ENCODE measurements at regions not wholly inside any gene's neighbourhood (a gene's known extent, or its start where the extent isn't known, plus 50 kb on each side); places are given as distances from the start of the nearest gene placed in this dataset.
"Not testable (repeated sequence)": the region's sequence is repeated elsewhere in the genome, so short reads cannot be mapped to it uniquely, and the experiment has no call there.

DNA sequence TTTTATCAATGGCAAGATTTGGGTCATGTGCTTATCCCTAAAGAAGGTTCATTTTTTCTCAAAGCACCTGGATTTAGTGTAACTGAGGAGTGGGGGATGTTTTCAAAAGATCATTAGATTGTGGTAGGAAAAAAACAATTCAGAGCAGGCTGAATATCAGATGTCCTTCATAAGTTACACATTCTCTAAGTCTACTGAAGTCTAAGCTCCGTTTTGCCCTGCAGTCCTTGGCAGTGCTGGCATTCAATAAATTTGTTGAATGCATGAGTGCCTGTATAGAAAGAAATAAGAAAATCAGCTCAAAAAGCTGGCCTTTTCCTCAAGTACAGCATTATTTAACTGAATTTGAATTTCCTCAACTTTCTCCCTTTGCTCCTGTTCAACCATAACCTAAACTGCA, 819.0 kb upstream of the GRM7 start:
- FAIRE-seq: no peak

DNA sequence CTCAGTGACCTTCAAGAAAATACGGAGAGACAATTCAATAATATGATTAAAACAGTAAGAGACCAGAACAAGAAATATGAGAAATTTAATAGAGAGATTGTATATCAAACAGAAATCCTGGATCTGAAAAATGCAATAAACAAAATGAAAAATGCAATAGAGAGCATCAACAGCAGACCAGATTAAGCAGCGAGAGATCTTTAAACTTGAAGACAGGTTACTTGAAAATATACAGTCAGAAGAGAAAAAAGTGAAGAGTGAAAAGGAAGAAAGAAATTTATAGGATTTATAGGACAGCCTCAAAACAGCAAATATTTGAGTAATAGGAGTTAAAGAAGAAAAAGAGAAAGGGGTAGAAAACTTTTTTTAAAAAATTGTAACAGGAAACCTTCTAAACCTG, 813.9 kb upstream of the GRM7 start:
- no peak for FAIRE-seq

DNA sequence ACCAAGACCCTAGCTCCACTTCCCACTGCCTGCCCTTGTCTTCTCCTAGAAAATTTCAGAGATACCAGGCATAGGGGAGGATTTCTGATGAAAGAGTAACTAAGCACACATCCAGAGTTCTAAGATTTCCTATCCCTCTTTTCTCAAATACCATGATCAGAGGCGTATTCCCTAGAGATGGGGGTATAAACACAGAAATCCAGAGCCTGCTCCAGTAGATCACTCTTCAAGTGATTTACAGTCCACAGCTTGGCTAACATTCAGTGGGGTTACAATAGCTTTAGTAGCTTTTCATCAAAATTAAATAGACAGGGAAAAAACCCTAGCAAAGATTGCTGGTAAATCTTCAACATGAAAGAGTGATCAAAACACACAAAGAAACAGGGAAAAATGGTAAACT, 800.7 kb upstream of the GRM7 start:
- no peak for FAIRE-seq

DNA sequence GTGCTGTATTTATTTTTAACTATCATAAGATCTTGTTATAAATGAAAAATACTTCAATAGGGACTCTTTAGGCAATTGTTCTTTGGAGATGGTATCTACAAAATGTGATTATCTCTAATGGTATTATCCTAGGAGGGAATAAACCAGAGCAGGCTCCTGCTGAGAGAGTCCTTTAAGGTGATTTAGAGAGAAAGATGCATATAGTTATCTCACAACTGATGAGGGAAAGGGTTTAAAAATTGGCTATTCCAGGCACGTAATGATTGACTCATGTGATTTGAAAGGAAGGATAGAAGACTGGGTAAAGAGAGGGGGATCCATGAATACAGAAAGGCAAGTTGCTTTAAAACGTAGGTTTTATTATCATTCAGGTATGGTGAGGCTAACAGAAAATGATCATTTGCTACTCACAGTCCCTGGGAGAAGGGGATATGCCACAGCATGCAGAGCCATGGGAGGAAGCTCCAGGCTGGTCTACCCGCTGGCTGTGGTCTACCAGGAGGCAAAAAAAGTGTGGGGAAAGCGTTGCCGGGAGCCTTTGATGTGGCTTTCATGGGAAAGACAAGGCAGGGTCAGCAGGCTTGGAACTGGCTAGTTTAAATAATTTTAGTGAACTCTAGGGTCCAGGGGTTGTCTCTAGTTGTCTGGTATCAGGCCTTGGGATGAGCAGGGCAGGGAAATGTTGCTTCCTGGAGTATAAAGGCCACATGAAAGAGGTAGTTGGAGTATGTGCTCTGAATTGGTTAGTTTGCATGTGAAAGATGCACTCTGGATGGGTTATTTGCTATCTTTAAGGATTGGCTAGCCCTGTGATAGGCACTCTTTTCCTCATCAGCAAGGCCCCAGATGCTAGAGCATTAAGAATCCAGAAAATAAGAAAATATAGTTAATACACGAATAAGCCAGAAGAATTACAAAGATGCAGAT, 798.4 kb upstream of the GRM7 start:
- FAIRE-seq: no peak

DNA sequence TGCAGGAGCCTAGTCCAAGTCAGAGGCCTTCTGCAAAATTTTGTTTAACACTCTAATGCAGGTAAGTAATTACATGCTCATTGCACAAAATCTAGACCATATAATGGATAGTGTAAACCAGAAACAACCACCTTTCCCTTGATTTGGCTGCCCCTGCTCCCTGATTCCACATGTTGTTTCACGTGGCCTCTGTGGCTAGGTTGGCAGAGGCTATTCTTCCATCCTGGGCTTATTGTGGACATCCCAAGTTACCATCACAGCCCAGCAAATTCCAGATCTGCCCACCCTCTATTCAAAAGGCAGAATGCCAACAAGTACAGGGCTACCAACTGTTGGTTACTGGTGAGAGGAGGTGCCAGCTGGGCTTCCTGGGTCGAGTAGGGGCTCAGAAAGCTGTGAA, 794.5 kb upstream of the GRM7 start:
- no peak for FAIRE-seq

DNA sequence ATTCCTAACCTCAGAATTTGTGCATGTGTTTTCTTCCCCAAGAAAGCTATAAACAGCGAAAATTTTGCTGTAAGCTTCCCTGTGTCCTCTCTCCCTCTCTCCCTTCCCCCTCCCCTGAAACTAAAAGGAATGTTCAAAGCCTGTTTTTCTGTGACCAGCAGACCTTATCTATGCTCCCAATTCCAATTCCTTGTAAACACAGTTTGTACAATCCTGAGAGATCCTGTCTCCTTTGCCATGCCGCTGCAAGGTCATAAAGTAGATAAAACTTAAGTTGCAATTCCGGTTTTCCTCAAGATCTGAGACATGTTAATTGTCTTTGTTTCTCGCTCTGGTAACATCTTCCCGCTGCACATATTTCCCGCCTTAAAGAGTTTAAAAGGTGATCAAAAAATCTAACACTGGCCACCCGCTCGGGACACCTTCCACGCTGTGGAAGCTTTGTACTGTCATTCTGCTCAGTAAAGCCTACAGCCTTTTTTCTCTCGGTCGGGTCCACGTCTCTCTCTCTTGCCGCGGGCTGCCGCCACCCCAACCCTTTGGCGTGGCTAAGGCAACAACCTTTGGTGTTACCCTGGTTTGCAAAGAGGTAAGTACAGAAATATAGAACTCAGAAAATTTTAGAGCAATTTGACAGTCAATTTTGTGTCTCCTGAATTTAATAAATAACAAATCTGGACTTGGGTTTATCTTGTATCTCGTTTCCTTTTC, 793.9 kb upstream of the GRM7 start:
- not testable (repeated sequence) for FAIRE-seq

DNA sequence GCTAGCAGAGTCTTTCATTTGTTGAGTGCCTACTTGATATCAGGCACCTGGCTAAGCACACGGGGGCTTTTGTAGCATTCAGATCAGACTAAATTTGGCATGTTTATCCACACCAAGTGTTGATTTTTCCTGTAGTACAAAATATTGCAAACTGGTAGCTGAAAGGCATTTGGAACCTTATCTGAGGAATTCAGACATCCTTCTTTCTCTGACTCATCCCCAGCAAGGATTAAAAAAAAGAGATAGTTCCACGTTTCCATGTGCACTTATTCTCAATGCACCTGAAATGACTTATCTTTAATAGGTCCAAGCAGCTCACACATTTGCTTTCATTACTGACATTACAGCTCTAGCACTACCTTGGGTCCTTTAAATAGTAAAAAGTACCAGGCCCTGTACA, 786.0 kb upstream of the GRM7 start:
- FAIRE-seq: no peak

DNA sequence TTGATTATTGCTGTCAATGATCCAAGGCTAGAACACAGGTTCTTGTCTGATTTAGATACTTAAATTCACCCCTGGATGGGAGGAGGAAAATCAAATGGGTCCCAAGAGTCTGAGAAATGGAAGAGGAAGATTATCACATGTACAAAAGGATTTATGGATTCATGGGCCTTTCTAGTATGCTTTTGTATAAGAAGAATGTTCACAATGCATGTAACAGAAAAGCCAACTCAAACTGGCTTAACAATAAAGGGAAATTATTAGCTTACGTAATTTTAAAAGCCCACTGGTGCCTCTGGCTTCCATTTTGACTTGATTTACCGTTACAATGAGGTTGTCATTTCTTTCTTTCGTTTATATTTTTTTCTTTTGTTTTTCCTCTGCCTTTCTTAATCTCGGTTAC, 782.5 kb upstream of the GRM7 start:
- FAIRE-seq: no peak

DNA sequence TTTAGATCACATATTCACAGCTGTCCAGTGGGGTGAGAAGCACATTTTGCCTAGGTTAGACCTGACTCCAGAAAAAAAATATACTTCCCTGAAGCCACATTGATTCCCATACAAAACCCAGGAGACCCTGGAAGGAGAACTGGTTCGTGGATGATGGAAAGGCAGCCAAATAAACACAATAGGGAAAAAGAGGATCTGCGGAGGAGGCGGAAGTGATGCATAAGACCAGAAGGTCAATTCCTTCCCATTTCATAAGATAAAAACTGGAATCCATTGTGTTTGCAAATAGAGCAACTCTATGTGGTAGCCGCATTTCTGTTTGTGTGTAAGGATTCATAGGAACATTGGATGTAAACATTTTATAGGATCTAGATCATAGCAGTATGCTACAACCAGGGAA, 781.9 kb upstream of the GRM7 start:
- FAIRE-seq: no peak

DNA sequence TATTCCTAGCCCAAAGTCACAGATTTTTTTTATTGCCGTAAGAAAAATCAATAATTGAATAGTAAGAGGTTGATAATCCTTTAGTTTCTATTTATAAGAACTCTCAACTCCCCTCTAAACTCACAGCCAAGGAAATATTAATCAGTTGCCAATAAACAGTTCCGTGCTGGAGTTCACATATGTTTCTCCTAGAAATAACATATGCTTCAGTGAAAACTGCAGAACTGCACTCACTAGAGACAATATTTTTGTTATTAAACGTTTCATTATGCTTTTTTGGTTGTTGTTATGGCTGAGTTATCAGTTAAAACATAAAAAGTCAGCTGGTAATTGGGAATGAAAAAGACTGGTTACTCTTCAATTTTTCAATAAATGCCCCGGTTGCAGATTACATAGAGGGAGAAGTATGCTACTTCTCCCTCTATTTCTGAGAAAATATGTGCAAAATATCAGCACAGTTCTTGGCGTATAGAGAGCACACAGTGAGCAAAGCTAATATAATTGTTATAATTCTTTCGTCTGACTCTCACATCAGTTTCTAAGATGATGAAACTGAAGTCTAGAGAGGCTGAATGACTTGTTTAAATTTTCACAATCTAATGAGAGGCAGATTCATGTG, 781.2 kb upstream of the GRM7 start:
- no peak for FAIRE-seq

DNA sequence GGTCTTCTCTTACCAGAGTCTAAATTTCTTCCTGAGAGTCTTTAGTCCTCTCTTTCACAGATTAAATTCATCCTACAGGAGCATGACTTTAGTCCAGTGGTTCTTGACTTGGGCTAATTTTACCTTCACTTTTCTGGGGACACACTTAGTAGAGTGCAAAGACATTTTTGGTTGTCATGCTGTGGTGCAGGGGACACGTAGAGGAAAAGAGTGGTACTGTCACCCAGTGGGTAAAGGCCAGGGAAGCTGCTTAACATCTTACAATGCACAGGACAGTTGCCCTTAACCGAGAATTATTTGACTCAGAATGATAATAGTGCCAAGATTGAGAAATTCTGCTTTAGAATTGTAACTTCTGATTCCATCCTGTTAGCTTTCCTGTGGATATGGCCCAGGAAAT, 772.5 kb upstream of the GRM7 start:
- no peak for FAIRE-seq

DNA sequence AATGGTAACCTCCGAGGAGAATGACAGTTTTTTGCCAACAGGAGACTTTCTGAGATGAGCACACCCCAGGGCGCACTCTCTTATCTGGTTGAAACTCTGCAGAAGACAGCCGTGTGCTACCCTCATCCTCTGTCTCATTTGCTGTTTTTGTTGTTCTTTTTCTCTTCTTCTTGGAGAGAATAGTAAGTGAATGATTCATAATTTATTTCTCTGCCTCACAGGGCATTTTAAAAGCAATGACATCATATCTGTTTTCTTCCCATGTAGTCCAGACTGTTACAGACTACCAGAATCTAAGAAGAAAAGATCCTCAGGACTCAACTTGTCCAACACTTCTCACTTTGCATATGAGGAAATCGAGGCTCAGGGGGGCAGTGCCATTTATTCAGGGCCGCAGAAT, 771.1 kb upstream of the GRM7 start:
- FAIRE-seq: no peak

DNA sequence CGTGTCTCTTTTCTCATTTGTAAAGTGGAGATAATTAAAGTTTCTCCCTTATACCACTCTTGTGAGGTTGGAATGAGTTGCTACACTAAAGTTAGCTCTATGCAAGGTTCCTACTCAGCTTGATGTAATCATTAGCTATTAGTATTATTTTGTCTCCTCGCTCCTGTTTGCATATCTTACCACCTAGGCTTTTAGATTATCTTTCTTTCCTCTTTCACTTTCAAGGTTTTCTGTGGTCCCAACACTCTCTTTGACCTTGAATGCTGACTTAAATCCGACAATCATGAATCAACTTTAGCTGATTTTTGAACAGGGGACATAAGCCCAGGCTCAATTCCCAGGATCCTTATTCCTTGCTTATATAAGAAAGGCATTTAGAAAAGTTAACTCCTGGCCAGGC, 769.7 kb upstream of the GRM7 start:
- FAIRE-seq: no peak

DNA sequence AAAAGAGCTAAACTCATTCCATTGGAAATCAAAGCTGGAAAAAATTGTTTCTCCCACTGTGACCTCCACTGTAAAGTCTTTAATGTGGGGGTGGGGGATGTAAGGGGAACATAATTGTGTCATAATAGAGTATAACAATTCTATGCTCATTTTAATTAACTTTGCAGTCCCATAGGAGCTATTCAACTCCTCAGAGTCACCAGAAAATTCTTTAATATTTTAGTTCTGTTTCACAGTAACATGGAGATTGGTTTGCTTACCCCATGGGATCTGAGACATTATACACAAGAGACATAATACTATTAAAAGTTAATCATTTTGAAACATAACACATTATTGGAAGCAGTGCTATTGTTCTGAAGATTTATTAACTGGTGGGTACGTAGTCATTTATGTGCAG, 765.9 kb upstream of the GRM7 start:
- FAIRE-seq: no peak

DNA sequence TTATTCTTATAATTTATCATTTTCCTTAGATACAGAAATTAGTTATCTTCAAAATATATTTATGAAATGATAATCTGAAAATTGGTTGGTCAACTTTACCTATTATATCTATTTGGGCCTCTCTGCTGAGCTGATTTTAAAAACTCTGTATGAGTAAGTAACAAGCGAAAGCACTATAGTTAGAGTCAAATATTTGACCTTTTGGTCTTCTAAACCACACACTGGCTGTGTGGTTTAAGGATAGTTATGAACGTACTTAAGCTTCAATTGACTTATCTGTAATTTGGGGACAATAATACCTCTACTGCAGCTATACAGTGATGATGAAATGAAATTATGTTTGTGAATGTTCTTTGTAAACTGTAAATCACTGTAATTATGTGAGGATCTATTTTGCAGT, 763.9 kb upstream of the GRM7 start:
- FAIRE-seq: no peak

DNA sequence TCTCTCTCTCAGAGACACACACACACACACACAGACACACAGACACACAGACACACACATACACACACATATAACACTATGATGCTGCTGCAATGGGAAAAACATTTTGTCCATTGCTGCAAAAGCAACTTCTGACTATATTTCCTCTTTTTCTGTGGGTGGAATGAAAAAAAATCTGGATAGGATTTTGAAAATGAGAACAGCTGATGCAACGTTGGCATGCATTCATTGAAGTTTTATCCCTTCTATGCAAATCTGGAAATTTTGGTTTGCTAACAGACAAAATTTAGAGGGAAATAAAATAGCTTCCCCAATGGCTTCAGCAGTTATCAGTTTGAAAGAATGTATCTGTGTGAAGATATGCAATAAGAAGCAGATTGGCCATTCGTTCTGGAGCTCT, 763.4 kb upstream of the GRM7 start:
- FAIRE-seq: no peak

DNA sequence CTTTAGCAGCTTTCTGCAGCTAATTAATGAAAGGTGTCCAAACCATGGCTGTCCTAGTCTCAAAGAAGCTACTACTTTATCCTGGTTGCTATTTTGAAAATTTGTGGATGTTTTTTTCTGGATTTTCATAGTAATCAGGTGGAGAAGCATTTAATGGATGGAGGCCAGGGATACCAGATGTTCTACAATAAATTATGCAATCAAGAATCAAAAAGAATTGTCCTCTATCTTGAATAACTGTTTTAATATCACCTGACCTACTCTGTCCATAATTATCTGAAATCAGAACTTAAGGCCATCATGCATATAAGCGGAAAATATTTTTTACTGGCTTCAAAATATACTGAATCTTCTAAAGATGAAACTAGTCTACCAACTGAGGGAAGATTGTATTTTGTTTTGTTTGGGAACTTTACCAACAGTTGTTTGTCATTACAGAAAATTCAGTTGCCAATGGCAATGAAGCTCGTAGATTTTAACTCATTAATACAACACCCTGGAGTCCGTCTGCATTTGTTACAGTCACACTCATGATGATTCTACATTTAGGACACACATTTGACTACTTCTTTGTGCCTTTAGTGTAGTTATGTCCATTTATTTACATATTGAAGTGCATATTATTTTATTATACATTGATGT, 762.3 kb upstream of the GRM7 start:
- no peak for FAIRE-seq

DNA sequence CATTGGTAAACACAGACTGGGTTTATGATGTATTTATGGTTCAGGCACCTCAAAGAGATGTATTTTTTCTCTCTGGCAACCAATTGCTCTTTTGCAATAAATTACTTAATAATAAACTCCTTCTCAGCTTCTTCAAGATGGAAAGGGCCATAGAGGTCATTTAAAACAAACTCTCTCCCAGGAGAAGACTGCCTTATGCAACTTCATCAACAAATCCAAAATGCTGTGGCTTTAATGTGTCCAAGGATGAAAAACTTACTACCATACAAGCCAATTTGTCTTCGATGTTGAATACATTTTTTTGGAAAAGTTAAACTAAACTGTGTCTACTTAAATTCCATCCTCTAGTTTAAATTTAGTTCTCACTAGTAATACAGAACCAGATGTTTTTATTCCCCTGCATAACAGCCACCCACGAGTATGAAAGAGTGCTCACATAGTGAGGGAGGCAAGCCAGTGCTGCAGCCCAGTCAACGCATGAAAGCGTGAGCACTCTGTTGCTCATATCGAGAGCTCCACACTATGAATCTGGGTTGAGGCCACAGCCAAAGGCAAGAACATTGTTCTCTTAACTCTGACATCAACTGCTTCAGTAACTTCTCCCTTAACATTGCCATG, 761.3 kb upstream of the GRM7 start:
- no peak for FAIRE-seq

DNA sequence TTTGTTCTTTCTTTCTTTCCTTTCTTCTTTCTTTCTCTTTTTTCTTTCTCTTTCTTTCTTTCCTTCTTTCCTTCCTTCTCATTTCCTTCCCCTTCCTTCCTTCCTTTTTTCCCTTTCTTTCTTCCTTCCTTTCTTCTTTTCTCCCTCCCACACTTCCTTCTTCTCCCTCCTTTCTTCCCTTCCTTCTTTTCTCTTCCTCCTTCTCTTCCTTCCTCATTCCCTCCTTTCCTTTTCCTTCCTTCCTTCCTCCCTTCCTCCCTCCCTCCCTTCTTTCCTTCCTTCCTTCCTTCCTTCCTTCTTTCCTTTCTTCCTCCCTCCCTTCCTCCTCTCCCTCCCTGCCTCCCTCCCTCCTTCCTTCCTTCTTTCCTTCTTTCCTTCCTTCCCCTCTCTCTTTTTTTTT, 755.7 kb upstream of the GRM7 start:
- no peak for FAIRE-seq

DNA sequence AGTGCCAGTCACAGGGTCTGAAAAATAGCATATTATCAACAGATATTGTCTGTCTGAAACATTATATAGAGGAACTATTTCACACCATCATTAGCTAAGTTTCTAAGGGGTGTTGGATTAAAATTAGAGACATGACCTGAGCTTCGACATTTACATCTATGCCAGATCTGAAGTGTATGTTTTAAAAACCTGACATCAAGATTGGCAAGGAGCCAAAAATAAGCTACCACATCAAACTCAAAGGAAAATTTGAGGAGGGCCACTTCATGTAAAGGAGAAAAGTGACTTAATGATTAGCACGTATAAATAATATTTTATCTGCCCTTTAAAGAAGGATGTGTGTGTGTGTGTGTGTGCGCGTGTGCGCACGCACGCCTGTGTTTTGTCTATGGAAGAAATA, 752.0 kb upstream of the GRM7 start:
- FAIRE-seq: no peak

DNA sequence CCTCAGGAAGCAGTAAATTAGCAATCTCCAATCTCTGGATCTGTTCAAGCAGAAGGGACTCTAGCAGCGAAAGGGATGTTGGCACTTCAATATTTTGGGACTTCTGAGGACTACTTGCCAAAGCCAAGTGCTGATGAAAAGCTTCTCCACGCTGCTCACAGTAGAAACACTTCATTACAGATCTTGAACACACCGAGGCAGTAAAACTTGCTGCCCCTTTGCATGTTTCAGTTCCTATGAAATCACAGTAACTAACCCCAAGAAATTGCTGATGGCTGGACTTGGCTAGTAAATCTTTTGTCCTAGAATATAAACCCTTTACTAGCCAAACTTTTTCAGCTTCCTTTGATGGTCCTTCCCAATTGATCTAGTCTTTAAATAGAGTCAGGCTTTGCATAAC, 750.5 kb upstream of the GRM7 start:
- no peak for FAIRE-seq

DNA sequence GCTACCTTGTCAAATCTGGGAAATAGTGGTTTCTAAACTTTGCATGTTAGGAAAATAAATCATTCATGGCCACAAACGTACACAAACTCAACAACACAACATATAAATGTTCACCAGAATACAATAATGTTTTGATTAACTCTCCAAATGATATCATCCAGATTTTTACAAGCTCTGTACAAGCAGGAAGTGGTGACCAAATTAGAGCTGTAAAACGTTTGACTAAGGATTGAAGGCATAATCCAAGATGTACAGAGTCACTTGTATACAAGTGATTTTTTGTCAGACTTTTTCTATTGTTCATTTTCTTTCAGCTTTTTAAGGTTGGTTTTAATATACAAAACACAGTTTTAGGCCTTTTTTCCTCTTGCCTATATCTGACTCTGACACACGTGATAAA, 748.4 kb upstream of the GRM7 start:
- FAIRE-seq: no peak

DNA sequence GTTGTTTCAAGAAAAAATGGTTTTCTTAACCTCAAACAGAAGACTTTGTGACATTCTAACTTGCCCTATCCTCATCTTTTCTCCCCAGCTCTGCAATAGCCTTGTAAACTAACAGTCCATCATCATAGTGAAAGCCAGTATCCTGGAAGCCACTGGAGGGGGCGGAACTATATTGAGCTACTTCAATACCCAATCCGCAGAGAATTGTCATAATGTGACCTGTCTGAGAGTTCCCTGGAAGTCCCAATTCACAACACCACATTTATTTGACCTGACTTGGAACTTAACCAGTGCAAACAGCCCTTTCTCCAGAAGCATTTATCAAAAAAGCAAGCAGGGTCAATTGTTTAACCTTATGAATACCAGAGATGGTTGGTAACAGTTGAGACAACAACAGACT, 747.6 kb upstream of the GRM7 start:
- FAIRE-seq: no peak

All from colon (tissue), 2 donors.